ENCODE measurements at regions not wholly inside any gene's neighbourhood (a gene's known extent, or its start where the extent isn't known, plus 50 kb on each side); places are given as distances from the start of the nearest gene placed in this dataset.

GRCh38 chr5:96084874-96085506, 123.3 kb upstream of the ELL2 start:
- no peak for TF ChIP-seq CTCF (IDR thresholded peaks at IDR 0.05)
- TF ChIP-seq POLR2A (IDR thresholded peaks at IDR 0.05) = no peak
